ENCODE measurements at regions not wholly inside any gene's neighbourhood (a gene's known extent, or its start where the extent isn't known, plus 50 kb on each side); places are given as distances from the start of the nearest gene placed in this dataset.

GRCh38 chr14:101418601-101419000 is 142.7 kb upstream of the DIO3 start:
- TF ChIP-seq EZH2 (optimal IDR thresholded peaks at IDR 0.05; ENCODE audit: low read depth, low read length), result no peak
- no peak for TF ChIP-seq CTCF (IDR thresholded peaks at IDR 0.05; ENCODE audit: low read length)

All from MM.1S (cell line).